ENCODE measurements at regions not wholly inside any gene's neighbourhood (a gene's known extent, or its start where the extent isn't known, plus 50 kb on each side); places are given as distances from the start of the nearest gene placed in this dataset.

DNA sequence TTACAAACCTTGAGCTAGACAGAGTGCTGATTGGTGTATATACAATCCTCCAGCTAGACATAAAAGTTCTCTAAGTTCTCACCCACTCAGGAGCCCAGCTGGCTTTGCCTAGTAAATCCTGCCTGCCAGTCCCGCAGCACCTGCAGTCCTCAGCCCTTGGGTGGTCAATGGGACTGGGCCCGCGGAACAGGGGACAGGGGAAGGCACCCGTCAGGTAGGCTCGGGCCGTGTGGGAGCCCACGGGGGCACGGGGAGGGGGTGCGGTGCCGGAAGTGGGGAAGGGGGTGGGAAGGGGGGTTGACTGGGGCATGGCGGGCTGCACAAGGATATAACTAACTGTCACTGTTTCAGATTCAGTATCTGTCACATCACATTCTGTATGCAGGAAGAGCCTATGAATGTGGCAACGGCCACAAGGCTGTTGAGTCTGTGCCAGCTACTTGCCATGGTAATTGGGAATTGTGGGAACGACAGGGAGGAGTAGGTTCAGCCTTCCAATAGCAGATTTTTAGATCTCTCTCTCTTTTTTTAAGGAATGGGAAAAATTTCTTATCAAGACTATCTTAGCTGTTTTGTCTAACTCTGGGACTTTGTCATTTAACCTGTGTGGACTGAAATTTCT is 205.1 kb upstream of the PLPP4 start:
- Histone ChIP-seq H3K27ac (ENCODE audit: low read depth, low read length, poor library complexity, severe bottlenecking) (no peak overlapping the region), H3K9me2 (ENCODE audit: insufficient read depth, low read length) (no peaks in the 10 kb centered on the region), H3K9me3 (ENCODE audit: low read length) (no peaks in the 10 kb centered on the region), H4K20me1 (ENCODE audit: insufficient read depth, low read length) (no peaks in the 10 kb centered on the region), H2AFZ (ENCODE audit: low read length) (no peak overlapping the region), H3K36me3 (ENCODE audit: insufficient read depth, low read length) (no peaks in the 10 kb centered on the region), H3K4me2 (ENCODE audit: low read length) (no peak overlapping the region), H3K79me2 (ENCODE audit: insufficient read depth, low read depth, low read length) (no peaks in the 10 kb centered on the region), H3K4me1 (ENCODE audit: insufficient read depth, low read length, poor library complexity, severe bottlenecking) (no peaks in the 10 kb centered on the region), H3K4me3 (ENCODE audit: low read depth, low read length, poor library complexity, severe bottlenecking) (no peak overlapping the region)
- TF ChIP-seq, protein P1, sequence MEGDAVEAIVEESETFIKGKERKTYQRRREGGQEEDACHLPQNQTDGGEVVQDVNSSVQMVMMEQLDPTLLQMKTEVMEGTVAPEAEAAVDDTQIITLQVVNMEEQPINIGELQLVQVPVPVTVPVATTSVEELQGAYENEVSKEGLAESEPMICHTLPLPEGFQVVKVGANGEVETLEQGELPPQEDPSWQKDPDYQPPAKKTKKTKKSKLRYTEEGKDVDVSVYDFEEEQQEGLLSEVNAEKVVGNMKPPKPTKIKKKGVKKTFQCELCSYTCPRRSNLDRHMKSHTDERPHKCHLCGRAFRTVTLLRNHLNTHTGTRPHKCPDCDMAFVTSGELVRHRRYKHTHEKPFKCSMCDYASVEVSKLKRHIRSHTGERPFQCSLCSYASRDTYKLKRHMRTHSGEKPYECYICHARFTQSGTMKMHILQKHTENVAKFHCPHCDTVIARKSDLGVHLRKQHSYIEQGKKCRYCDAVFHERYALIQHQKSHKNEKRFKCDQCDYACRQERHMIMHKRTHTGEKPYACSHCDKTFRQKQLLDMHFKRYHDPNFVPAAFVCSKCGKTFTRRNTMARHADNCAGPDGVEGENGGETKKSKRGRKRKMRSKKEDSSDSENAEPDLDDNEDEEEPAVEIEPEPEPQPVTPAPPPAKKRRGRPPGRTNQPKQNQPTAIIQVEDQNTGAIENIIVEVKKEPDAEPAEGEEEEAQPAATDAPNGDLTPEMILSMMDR (conservative IDR thresholded peaks at IDR 0.05; ENCODE audit: low read length): no peak
- TF ChIP-seq EZH2phosphoT487 (IDR thresholded peaks at IDR 0.05; ENCODE audit: borderline replicate concordance, low read depth, low read length): no peak
- DNase-seq (ENCODE audit: low spot score): no peak
- CTCF ChIA-PET (ENCODE audit: unreplicated experiment): no interaction called here
- no TSS peak for BruUV-seq (replicated peaks)
- intact Hi-C loops (cut with micrococcal nuclease; ENCODE audit: unreplicated experiment): no loop called here
- POLR2A ChIA-PET: no interaction called here

DNA sequence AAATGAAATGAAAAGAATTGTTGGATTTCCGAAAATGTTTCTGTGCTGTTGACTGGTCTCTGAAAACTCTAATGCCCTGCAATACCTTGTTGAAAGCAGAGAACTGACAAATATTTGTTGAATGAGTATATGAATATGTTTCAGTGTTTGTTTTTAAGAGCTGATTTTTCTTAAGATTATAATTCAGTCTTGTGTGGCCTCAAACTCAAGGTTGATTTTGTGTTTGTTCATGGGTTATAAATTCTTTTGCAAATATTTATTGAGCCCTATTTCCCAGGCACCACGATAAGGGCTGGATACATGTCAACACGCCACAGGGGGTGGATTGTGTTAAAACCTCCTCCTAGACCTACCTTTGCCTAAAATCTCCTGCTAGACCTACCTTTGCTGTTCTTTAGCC is 203.9 kb upstream of the PLPP4 start:
- H3K79me2 ChIP-seq (ENCODE audit: insufficient read depth, low read depth, low read length): no peaks in the 10 kb centered on the region
- CTCF ChIA-PET (ENCODE audit: unreplicated experiment): no interaction called here
- no peaks in the 10 kb centered on the region for H3K9me3 ChIP-seq (ENCODE audit: low read length)
- no peak overlapping the region for H2AFZ ChIP-seq (ENCODE audit: low read length)
- TF ChIP-seq, protein P1 (conservative IDR thresholded peaks at IDR 0.05; ENCODE audit: low read length): no peak
- no peak for TF ChIP-seq EZH2phosphoT487 (IDR thresholded peaks at IDR 0.05; ENCODE audit: borderline replicate concordance, low read depth, low read length)
- H3K4me1 ChIP-seq (ENCODE audit: insufficient read depth, low read length, poor library complexity, severe bottlenecking): no peaks in the 10 kb centered on the region
- intact Hi-C loops (cut with micrococcal nuclease; ENCODE audit: unreplicated experiment): no loop called here
- H3K4me2 ChIP-seq (ENCODE audit: low read length): no peak overlapping the region
- H3K36me3 ChIP-seq (ENCODE audit: insufficient read depth, low read length): no peaks in the 10 kb centered on the region
- no peak overlapping the region for H3K27ac ChIP-seq (ENCODE audit: low read depth, low read length, poor library complexity, severe bottlenecking)
- H3K4me3 ChIP-seq (ENCODE audit: low read depth, low read length, poor library complexity, severe bottlenecking): no peak overlapping the region
- no peak for DNase-seq (ENCODE audit: low spot score)
- no TSS peak for BruUV-seq (replicated peaks)
- POLR2A ChIA-PET: no interaction called here
- H4K20me1 ChIP-seq (ENCODE audit: insufficient read depth, low read length): no peaks in the 10 kb centered on the region
- H3K9me2 ChIP-seq (ENCODE audit: insufficient read depth, low read length): no peaks in the 10 kb centered on the region

DNA sequence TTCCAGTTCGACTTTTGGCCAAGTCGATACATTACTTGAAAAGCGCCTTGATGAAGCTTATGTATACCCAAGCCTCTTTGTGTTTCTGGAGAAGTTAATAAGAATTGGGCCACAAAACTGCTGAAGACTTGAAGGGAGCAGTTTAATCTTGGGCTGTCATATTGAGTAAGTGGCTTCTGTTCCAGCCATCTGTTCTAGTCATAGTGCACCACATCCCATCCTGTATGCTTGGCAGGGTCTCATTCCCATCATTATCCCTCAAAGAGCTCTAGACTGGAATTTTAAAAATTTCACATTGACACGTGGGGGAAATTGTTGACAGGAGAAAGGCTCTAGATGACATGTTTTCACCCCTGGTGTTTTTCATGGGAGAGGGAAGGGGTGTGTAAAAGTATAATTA is 196.6 kb upstream of the PLPP4 start:
- no peaks in the 10 kb centered on the region for H3K9me3 ChIP-seq (ENCODE audit: low read length)
- intact Hi-C loops (cut with micrococcal nuclease; ENCODE audit: unreplicated experiment): no loop called here
- POLR2A ChIA-PET: interaction anchor here (0.6 kb wide), 1 partner anchor 33 kb away, joined by 3 read pairs; no protein-coding TSS in a partner anchor
- H3K4me2 ChIP-seq (ENCODE audit: low read length): no peak overlapping the region
- H3K4me3 ChIP-seq (ENCODE audit: low read depth, low read length, poor library complexity, severe bottlenecking): no peak overlapping the region
- H2AFZ ChIP-seq (ENCODE audit: low read length): no peak overlapping the region
- no peak for DNase-seq (ENCODE audit: low spot score)
- H3K4me1 ChIP-seq (ENCODE audit: insufficient read depth, low read length, poor library complexity, severe bottlenecking): no peaks in the 10 kb centered on the region
- H4K20me1 ChIP-seq (ENCODE audit: insufficient read depth, low read length): no peaks in the 10 kb centered on the region
- no peak overlapping the region for H3K27ac ChIP-seq (ENCODE audit: low read depth, low read length, poor library complexity, severe bottlenecking)
- no peaks in the 10 kb centered on the region for H3K79me2 ChIP-seq (ENCODE audit: insufficient read depth, low read depth, low read length)
- no peak for TF ChIP-seq EZH2phosphoT487 (IDR thresholded peaks at IDR 0.05; ENCODE audit: borderline replicate concordance, low read depth, low read length)
- TF ChIP-seq, protein P1 (conservative IDR thresholded peaks at IDR 0.05; ENCODE audit: low read length): no peak
- no peaks in the 10 kb centered on the region for H3K36me3 ChIP-seq (ENCODE audit: insufficient read depth, low read length)
- CTCF ChIA-PET (ENCODE audit: unreplicated experiment): no interaction called here
- BruUV-seq (replicated peaks): no TSS peak
- no peaks in the 10 kb centered on the region for H3K9me2 ChIP-seq (ENCODE audit: insufficient read depth, low read length)
